ENCODE measurements at regions not wholly inside any gene's neighbourhood (a gene's known extent, or its start where the extent isn't known, plus 50 kb on each side); places are given as distances from the start of the nearest gene placed in this dataset.

DNA sequence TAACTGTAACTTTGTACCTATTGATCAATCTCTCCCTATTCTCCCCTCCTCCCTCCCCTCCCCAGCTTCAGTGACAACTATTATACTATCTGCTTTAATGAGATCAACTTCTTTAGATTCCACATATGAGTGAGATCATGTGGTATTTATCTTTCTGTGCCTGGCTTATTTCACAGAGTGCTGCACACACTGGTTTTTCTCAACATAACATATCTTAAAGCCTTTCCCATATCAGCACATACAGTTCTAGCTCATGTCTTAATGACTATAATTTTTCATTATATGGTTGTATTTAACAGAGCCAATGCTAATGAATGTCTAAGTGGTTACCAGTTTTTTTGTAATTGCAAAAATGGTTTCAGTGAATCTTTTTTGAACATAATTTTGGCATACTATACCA is 340.3 kb upstream of the DDI1 start:
- no peak overlapping the region for H3K4me3 ChIP-seq (ENCODE audit: low read depth, low read length)
- CTCF ChIA-PET: no interaction called here
- POLR2A ChIA-PET: no interaction called here
- H3K27ac ChIP-seq (ENCODE audit: extremely low read depth, low read depth, low read length): no peak overlapping the region
- no peaks in the 10 kb centered on the region for H3K9me3 ChIP-seq (ENCODE audit: control insufficient read depth, insufficient read depth, low read depth, low read length)
- H3K36me3 ChIP-seq (ENCODE audit: control insufficient read depth in 2 of 2, insufficient read depth in 1 of 2, low read length in 2 of 2): no peaks in the 10 kb centered on the region
- TF ChIP-seq, protein P1, sequence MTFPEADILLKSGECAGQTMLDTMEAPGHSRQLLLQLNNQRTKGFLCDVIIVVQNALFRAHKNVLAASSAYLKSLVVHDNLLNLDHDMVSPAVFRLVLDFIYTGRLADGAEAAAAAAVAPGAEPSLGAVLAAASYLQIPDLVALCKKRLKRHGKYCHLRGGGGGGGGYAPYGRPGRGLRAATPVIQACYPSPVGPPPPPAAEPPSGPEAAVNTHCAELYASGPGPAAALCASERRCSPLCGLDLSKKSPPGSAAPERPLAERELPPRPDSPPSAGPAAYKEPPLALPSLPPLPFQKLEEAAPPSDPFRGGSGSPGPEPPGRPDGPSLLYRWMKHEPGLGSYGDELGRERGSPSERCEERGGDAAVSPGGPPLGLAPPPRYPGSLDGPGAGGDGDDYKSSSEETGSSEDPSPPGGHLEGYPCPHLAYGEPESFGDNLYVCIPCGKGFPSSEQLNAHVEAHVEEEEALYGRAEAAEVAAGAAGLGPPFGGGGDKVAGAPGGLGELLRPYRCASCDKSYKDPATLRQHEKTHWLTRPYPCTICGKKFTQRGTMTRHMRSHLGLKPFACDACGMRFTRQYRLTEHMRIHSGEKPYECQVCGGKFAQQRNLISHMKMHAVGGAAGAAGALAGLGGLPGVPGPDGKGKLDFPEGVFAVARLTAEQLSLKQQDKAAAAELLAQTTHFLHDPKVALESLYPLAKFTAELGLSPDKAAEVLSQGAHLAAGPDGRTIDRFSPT (tag by site-specific recombination; IDR thresholded peaks at IDR 0.05): no peak
- TF ChIP-seq ZNF335 (tag by site-specific recombination; conservative IDR thresholded peaks at IDR 0.05): no peak
- TF ChIP-seq, protein P2, sequence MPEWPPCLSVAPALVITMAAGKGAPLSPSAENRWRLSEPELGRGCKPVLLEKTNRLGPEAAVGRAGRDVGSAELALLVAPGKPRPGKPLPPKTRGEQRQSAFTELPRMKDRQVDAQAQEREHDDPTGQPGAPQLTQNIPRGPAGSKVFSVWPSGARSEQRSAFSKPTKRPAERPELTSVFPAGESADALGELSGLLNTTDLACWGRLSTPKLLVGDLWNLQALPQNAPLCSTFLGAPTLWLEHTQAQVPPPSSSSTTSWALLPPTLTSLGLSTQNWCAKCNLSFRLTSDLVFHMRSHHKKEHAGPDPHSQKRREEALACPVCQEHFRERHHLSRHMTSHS (tag by site-specific recombination; IDR thresholded peaks at IDR 0.05): no peak
- no peak for TF ChIP-seq ZNF221 (tag by site-specific recombination; IDR thresholded peaks at IDR 0.05; ENCODE audit: borderline replicate concordance)
- H3K4me1 ChIP-seq (ENCODE audit: control insufficient read depth, insufficient read depth, low read length): no peaks in the 10 kb centered on the region

DNA sequence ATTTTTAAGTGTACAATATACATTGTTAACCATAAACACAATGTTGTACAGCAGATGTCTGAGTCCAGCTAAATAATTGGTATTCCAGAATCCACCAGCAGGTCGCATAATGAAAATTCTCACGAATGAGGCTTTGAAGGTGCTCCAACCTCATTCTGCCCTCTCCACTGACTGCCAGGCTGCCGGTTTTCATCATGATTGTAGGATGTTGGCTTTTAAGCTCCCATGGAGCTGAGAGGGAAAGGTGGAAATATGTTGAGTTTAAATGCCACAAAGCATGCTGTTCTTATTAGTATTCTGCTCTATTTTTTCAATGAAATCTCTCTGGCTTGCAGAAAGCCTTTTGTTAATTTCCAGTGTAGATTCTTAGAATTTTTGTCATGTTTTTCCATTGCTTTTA is 337.2 kb upstream of the DDI1 start:
- POLR2A ChIA-PET: no interaction called here
- Histone ChIP-seq H3K4me3 (ENCODE audit: low read depth, low read length) (no peak overlapping the region), H3K36me3 (ENCODE audit: control insufficient read depth in 2 of 2, insufficient read depth in 1 of 2, low read length in 2 of 2) (no peaks in the 10 kb centered on the region), H3K4me1 (ENCODE audit: control insufficient read depth, insufficient read depth, low read length) (no peaks in the 10 kb centered on the region), H3K9me3 (ENCODE audit: control insufficient read depth, insufficient read depth, low read depth, low read length) (no peaks in the 10 kb centered on the region), H3K27ac (ENCODE audit: extremely low read depth, low read depth, low read length) (no peak overlapping the region)
- TF ChIP-seq ZBTB1 (tag by site-specific recombination; IDR thresholded peaks at IDR 0.05) (no peak), ZNF777 (tag by site-specific recombination; IDR thresholded peaks at IDR 0.05; ENCODE audit: borderline replicate concordance) (no peak), ZNF302 (tag by site-specific recombination; IDR thresholded peaks at IDR 0.05; ENCODE audit: low read depth) (no peak), GLI2 (tag by site-specific recombination; IDR thresholded peaks at IDR 0.05; ENCODE audit: borderline replicate concordance, low read depth) (no peak), ZNF561 (tag by site-specific recombination; IDR thresholded peaks at IDR 0.05; ENCODE audit: borderline replicate concordance) (no peak), ZNF311 (tag by site-specific recombination; IDR thresholded peaks at IDR 0.05; ENCODE audit: borderline replicate concordance) (no peak), ZNF433 (tag by site-specific recombination; IDR thresholded peaks at IDR 0.05; ENCODE audit: low read depth) (no peak), ZFP3 (tag by site-specific recombination; IDR thresholded peaks at IDR 0.05; ENCODE audit: low read depth) (no peak), HOXA7 (CRISPR knock-in tag; IDR thresholded peaks at IDR 0.05; ENCODE audit: borderline replicate concordance) (no peak), ZNF146 (tag by site-specific recombination; IDR thresholded peaks at IDR 0.05) (no peak), ZNF544 (tag by site-specific recombination; IDR thresholded peaks at IDR 0.05) (no peak)
- TF ChIP-seq, protein P3, sequence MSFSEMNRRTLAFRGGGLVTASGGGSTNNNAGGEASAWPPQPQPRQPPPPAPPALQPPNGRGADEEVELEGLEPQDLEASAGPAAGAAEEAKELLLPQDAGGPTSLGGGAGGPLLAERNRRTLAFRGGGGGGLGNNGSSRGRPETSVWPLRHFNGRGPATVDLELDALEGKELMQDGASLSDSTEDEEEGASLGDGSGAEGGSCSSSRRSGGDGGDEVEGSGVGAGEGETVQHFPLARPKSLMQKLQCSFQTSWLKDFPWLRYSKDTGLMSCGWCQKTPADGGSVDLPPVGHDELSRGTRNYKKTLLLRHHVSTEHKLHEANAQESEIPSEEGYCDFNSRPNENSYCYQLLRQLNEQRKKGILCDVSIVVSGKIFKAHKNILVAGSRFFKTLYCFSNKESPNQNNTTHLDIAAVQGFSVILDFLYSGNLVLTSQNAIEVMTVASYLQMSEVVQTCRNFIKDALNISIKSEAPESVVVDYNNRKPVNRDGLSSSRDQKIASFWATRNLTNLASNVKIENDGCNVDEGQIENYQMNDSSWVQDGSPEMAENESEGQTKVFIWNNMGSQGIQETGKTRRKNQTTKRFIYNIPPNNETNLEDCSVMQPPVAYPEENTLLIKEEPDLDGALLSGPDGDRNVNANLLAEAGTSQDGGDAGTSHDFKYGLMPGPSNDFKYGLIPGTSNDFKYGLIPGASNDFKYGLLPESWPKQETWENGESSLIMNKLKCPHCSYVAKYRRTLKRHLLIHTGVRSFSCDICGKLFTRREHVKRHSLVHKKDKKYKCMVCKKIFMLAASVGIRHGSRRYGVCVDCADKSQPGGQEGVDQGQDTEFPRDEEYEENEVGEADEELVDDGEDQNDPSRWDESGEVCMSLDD (tag by site-specific recombination; IDR thresholded peaks at IDR 0.05): no peak
- TF ChIP-seq, protein P4, sequence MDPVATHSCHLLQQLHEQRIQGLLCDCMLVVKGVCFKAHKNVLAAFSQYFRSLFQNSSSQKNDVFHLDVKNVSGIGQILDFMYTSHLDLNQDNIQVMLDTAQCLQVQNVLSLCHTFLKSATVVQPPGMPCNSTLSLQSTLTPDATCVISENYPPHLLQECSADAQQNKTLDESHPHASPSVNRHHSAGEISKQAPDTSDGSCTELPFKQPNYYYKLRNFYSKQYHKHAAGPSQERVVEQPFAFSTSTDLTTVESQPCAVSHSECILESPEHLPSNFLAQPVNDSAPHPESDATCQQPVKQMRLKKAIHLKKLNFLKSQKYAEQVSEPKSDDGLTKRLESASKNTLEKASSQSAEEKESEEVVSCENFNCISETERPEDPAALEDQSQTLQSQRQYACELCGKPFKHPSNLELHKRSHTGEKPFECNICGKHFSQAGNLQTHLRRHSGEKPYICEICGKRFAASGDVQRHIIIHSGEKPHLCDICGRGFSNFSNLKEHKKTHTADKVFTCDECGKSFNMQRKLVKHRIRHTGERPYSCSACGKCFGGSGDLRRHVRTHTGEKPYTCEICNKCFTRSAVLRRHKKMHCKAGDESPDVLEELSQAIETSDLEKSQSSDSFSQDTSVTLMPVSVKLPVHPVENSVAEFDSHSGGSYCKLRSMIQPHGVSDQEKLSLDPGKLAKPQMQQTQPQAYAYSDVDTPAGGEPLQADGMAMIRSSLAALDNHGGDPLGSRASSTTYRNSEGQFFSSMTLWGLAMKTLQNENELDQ (tag by site-specific recombination; IDR thresholded peaks at IDR 0.05; ENCODE audit: low read depth): no peak
- TF ChIP-seq, protein P5, sequence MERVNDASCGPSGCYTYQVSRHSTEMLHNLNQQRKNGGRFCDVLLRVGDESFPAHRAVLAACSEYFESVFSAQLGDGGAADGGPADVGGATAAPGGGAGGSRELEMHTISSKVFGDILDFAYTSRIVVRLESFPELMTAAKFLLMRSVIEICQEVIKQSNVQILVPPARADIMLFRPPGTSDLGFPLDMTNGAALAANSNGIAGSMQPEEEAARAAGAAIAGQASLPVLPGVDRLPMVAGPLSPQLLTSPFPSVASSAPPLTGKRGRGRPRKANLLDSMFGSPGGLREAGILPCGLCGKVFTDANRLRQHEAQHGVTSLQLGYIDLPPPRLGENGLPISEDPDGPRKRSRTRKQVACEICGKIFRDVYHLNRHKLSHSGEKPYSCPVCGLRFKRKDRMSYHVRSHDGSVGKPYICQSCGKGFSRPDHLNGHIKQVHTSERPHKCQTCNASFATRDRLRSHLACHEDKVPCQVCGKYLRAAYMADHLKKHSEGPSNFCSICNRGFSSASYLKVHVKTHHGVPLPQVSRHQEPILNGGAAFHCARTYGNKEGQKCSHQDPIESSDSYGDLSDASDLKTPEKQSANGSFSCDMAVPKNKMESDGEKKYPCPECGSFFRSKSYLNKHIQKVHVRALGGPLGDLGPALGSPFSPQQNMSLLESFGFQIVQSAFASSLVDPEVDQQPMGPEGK (tag by site-specific recombination; IDR thresholded peaks at IDR 0.05): no peak
- CTCF ChIA-PET: interaction anchor here (0.6 to 1.8 kb wide), 4 partner anchors 17 to 264 kb away, joined by 3 to 6 read pairs (median 3); no protein-coding TSS in a partner anchor

Measured in HEK293 (cell line).